Mesodermal cell (in vitro differentiated cells): ENCODE measurements at regions not wholly inside any gene's neighbourhood (a gene's known extent, or its start where the extent isn't known, plus 50 kb on each side); places are given as distances from the start of the nearest gene placed in this dataset.

Experiments used
- H3K27ac ChIP-seq: 2 replicates; pipeline ENCODE4 v1.7.0; 2013; ENCODE audit warnings: mild to moderate bottlenecking, low read depth, low read length, moderate library complexity; ENCODE audit not compliant: severe bottlenecking
- H3K36me3 ChIP-seq: 2 replicates; pipeline ENCODE4 v1.7.1; 2013; ENCODE audit warnings: mild to moderate bottlenecking, low read length, moderate library complexity; ENCODE audit not compliant: control insufficient read depth, insufficient read depth
- H3K4me1 ChIP-seq: one replicate; pipeline ENCODE4 v1.7.1; 2013; ENCODE audit warnings: mild to moderate bottlenecking, low read length; ENCODE audit not compliant: insufficient read depth, control insufficient read depth, poor library complexity, severe bottlenecking
- H3K4me3 ChIP-seq: 2 replicates; pipeline ENCODE4 v1.7.0; 2013; ENCODE audit warnings: low read length, control low read depth, mild to moderate bottlenecking; ENCODE audit not compliant: insufficient read depth, poor library complexity, severe bottlenecking; ENCODE audit errors: extremely low read depth
- H3K9me3 ChIP-seq: 2 replicates; pipeline ENCODE4 v1.7.1; 2013; ENCODE audit warnings: mild to moderate bottlenecking, low read length, moderate library complexity; ENCODE audit not compliant: control insufficient read depth
- WGBS, 2 experiments: methylation state at CpG; one replicate each; pipeline ENCODE4 v1.1.5; 2013; ENCODE audit warnings: missing lambda C conversion rate in 2 of 2; ENCODE audit not compliant: insufficient coverage in 2 of 2; 5-methylcytosine and 5-hydroxymethylcytosine counted together

- Histone ChIP-seq H3K4me1 (peaks cover 53% of the 10 kb centered on the region), H3K4me3 (no peak overlapping the region), H3K36me3 (no peaks in the 10 kb centered on the region), H3K27ac (peak overlapping the region; percentile 71), H3K9me3 (no peaks in the 10 kb centered on the region)
- WGBS, 2 experiments: 90 to 93% methylated on average over 8 to 9 of the region's 10 CpGs
Measured at GRCh38 chr1:234731569-234732085, 121.6 kb upstream of the IRF2BP2 start.

- H3K4me3 ChIP-seq: no peak overlapping the region
- WGBS, 2 experiments: 85% methylated on average over 3 of the region's 6 CpGs; no CpG with 5 or more reads in 1 of the 2 experiments
- peak overlapping the region; percentile 71 for H3K27ac ChIP-seq
- H3K9me3 ChIP-seq: no peaks in the 10 kb centered on the region
- H3K4me1 ChIP-seq: peaks cover 60% of the 10 kb centered on the region
- no peaks in the 10 kb centered on the region for H3K36me3 ChIP-seq
Measured at GRCh38 chr1:234730770-234731568, 121.0 kb upstream of the IRF2BP2 start.

- no peak overlapping the region for H3K4me3 ChIP-seq
- H3K27ac ChIP-seq: no peak overlapping the region
- no peaks in the 10 kb centered on the region for H3K9me3 ChIP-seq
- 80 to 88% methylated on average over 1 of the region's 1 CpG for WGBS, 2 experiments
- H3K4me1 ChIP-seq: peaks cover 65% of the 10 kb centered on the region
- H3K36me3 ChIP-seq: no peaks in the 10 kb centered on the region
Measured at GRCh38 chr1:234730475-234730769, 120.4 kb upstream of the IRF2BP2 start.

- H3K36me3 ChIP-seq: no peaks in the 10 kb centered on the region
- H3K4me1 ChIP-seq: peaks cover 71% of the 10 kb centered on the region
- H3K9me3 ChIP-seq: no peaks in the 10 kb centered on the region
- H3K4me3 ChIP-seq: no peak overlapping the region
- 93 to 98% methylated on average over 14 to 16 of the region's 18 CpGs for WGBS, 2 experiments
- H3K27ac ChIP-seq: no peak overlapping the region
Measured at GRCh38 chr1:234729561-234730474, 119.8 kb upstream of the IRF2BP2 start.

- Histone ChIP-seq H3K9me3 (no peaks in the 10 kb centered on the region), H3K27ac (no peak overlapping the region), H3K36me3 (no peaks in the 10 kb centered on the region), H3K4me1 (peaks cover 81% of the 10 kb centered on the region), H3K4me3 (no peak overlapping the region)
- 95 to 97% methylated on average over 5 to 11 of the region's 12 CpGs for WGBS, 2 experiments
Measured at GRCh38 chr1:234728740-234729139, 118.8 kb upstream of the IRF2BP2 start.

- 49 to 81% methylated on average over 4 to 5 of the region's 8 CpGs for WGBS, 2 experiments
- Histone ChIP-seq H3K4me1 (peaks cover 96% of the 10 kb centered on the region), H3K36me3 (no peaks in the 10 kb centered on the region), H3K27ac (peak overlapping the region; percentile 100), H3K4me3 (no peak overlapping the region), H3K9me3 (no peaks in the 10 kb centered on the region)
Measured at GRCh38 chr1:234727018-234727940, 117.3 kb upstream of the IRF2BP2 start.

- Histone ChIP-seq H3K27ac (peak overlapping the region; percentile 100), H3K9me3 (no peaks in the 10 kb centered on the region), H3K4me1 (peaks cover 96% of the 10 kb centered on the region), H3K36me3 (no peaks in the 10 kb centered on the region), H3K4me3 (no peak overlapping the region)
- 78 to 86% methylated on average over 9 to 10 of the region's 12 CpGs for WGBS, 2 experiments
Measured at GRCh38 chr1:234726359-234726943, 116.5 kb upstream of the IRF2BP2 start.

GRCh38 chr1:234725177-234726132, 115.5 kb upstream of the IRF2BP2 start:
- H3K27ac ChIP-seq: peak overlapping the region; percentile 100
- WGBS, 2 experiments: 79 to 82% methylated on average over 7 to 10 of the region's 12 CpGs
- H3K9me3 ChIP-seq: no peaks in the 10 kb centered on the region
- no peaks in the 10 kb centered on the region for H3K36me3 ChIP-seq
- peaks cover 86% of the 10 kb centered on the region for H3K4me1 ChIP-seq
- H3K4me3 ChIP-seq: no peak overlapping the region

- 44 to 47% methylated on average over 7 to 11 of the region's 16 CpGs for WGBS, 2 experiments
- peaks cover 78% of the 10 kb centered on the region for H3K4me1 ChIP-seq
- peak overlapping the region; percentile 100 for H3K27ac ChIP-seq
- peak overlapping the region; percentile 1 for H3K4me3 ChIP-seq
- H3K36me3 ChIP-seq: no peaks in the 10 kb centered on the region
- no peaks in the 10 kb centered on the region for H3K9me3 ChIP-seq
Measured at GRCh38 chr1:234724516-234725176, 114.7 kb upstream of the IRF2BP2 start.
